ENCODE measurements at regions not wholly inside any gene's neighbourhood (a gene's known extent, or its start where the extent isn't known, plus 50 kb on each side); places are given as distances from the start of the nearest gene placed in this dataset.

DNA sequence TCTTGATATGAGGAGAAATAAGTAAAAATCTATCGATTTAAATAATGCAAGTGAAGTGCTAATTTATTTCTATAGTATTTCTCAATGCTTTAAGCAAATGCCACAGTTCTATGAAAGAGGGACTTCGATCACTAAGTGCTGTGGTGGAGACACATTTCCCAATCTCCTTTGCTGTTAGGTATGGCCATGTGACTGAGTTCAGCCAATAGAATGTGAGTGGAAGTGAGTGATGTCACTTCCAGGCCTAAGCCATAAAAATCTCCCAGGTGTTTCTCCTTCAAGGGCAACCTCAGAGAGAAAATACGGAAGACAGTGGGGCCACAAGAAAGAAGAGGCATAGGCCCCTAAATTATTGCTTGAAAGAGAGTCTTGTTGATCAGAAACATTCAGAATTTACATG is 100.3 kb upstream of the ANKH start (continued):
- TF ChIP-seq, protein P1, sequence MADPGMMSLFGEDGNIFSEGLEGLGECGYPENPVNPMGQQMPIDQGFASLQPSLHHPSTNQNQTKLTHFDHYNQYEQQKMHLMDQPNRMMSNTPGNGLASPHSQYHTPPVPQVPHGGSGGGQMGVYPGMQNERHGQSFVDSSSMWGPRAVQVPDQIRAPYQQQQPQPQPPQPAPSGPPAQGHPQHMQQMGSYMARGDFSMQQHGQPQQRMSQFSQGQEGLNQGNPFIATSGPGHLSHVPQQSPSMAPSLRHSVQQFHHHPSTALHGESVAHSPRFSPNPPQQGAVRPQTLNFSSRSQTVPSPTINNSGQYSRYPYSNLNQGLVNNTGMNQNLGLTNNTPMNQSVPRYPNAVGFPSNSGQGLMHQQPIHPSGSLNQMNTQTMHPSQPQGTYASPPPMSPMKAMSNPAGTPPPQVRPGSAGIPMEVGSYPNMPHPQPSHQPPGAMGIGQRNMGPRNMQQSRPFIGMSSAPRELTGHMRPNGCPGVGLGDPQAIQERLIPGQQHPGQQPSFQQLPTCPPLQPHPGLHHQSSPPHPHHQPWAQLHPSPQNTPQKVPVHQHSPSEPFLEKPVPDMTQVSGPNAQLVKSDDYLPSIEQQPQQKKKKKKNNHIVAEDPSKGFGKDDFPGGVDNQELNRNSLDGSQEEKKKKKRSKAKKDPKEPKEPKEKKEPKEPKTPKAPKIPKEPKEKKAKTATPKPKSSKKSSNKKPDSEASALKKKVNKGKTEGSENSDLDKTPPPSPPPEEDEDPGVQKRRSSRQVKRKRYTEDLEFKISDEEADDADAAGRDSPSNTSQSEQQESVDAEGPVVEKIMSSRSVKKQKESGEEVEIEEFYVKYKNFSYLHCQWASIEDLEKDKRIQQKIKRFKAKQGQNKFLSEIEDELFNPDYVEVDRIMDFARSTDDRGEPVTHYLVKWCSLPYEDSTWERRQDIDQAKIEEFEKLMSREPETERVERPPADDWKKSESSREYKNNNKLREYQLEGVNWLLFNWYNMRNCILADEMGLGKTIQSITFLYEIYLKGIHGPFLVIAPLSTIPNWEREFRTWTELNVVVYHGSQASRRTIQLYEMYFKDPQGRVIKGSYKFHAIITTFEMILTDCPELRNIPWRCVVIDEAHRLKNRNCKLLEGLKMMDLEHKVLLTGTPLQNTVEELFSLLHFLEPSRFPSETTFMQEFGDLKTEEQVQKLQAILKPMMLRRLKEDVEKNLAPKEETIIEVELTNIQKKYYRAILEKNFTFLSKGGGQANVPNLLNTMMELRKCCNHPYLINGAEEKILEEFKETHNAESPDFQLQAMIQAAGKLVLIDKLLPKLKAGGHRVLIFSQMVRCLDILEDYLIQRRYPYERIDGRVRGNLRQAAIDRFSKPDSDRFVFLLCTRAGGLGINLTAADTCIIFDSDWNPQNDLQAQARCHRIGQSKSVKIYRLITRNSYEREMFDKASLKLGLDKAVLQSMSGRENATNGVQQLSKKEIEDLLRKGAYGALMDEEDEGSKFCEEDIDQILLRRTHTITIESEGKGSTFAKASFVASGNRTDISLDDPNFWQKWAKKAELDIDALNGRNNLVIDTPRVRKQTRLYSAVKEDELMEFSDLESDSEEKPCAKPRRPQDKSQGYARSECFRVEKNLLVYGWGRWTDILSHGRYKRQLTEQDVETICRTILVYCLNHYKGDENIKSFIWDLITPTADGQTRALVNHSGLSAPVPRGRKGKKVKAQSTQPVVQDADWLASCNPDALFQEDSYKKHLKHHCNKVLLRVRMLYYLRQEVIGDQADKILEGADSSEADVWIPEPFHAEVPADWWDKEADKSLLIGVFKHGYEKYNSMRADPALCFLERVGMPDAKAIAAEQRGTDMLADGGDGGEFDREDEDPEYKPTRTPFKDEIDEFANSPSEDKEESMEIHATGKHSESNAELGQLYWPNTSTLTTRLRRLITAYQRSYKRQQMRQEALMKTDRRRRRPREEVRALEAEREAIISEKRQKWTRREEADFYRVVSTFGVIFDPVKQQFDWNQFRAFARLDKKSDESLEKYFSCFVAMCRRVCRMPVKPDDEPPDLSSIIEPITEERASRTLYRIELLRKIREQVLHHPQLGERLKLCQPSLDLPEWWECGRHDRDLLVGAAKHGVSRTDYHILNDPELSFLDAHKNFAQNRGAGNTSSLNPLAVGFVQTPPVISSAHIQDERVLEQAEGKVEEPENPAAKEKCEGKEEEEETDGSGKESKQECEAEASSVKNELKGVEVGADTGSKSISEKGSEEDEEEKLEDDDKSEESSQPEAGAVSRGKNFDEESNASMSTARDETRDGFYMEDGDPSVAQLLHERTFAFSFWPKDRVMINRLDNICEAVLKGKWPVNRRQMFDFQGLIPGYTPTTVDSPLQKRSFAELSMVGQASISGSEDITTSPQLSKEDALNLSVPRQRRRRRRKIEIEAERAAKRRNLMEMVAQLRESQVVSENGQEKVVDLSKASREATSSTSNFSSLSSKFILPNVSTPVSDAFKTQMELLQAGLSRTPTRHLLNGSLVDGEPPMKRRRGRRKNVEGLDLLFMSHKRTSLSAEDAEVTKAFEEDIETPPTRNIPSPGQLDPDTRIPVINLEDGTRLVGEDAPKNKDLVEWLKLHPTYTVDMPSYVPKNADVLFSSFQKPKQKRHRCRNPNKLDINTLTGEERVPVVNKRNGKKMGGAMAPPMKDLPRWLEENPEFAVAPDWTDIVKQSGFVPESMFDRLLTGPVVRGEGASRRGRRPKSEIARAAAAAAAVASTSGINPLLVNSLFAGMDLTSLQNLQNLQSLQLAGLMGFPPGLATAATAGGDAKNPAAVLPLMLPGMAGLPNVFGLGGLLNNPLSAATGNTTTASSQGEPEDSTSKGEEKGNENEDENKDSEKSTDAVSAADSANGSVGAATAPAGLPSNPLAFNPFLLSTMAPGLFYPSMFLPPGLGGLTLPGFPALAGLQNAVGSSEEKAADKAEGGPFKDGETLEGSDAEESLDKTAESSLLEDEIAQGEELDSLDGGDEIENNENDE (IDR thresholded peaks at IDR 0.05; ENCODE audit: insufficient replicate concordance, low read length): no peak
- TF ChIP-seq, protein P2, sequence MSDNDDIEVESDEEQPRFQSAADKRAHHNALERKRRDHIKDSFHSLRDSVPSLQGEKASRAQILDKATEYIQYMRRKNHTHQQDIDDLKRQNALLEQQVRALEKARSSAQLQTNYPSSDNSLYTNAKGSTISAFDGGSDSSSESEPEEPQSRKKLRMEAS (IDR thresholded peaks at IDR 0.05): no peak
- TF ChIP-seq NRF1 (IDR thresholded peaks at IDR 0.05; ENCODE audit: low read depth, low read length) (no peak), PHF8 (conservative IDR thresholded peaks at IDR 0.05; ENCODE audit: low read depth, low read length) (no peak)

Data from H1 (cell line).